GM12872 (cell line): ENCODE measurements at regions not wholly inside any gene's neighbourhood (a gene's known extent, or its start where the extent isn't known, plus 50 kb on each side); places are given as distances from the start of the nearest gene placed in this dataset.
A peak's percentile ranks its signal among the peaks of the same experiment; 100 is the strongest.

Experiments used
- TF ChIP-seq, protein P1 (sequence below): IDR thresholded peaks from 3 replicates; pipeline ENCODE4 v1.5.1; 2011; ENCODE audit warnings: low read depth, mild to moderate bottlenecking, low read length, moderate library complexity; ENCODE audit not compliant: insufficient read depth

- TF ChIP-seq, protein P1, sequence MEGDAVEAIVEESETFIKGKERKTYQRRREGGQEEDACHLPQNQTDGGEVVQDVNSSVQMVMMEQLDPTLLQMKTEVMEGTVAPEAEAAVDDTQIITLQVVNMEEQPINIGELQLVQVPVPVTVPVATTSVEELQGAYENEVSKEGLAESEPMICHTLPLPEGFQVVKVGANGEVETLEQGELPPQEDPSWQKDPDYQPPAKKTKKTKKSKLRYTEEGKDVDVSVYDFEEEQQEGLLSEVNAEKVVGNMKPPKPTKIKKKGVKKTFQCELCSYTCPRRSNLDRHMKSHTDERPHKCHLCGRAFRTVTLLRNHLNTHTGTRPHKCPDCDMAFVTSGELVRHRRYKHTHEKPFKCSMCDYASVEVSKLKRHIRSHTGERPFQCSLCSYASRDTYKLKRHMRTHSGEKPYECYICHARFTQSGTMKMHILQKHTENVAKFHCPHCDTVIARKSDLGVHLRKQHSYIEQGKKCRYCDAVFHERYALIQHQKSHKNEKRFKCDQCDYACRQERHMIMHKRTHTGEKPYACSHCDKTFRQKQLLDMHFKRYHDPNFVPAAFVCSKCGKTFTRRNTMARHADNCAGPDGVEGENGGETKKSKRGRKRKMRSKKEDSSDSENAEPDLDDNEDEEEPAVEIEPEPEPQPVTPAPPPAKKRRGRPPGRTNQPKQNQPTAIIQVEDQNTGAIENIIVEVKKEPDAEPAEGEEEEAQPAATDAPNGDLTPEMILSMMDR, result no peak
Measured at GRCh38 chr1:99472893-99473292, 173.0 kb upstream of the PALMD start.

DNA sequence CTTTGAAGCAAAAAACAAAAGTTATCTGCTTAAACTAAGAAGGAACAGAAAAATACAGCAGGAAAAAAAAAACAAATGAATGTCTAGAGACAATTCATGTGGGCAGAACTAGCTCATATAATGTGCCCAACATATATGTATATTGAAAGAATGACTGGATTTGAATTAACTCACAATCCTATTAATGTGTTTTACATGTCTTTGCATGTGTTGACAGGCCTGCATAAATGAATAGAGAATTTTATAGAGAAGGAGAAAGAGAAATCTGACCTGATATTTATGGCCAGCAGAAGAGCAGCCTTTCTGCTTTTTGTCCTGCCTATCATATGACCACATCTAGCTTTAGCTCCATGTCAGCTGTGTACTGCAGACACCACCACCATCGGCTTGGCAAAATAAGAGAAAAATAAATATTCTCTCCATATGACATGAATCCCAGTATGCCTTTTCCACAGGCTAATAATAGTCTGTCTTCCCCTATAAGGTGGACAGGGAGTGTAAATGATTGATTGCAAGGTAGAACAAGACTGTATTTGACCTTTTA lies 171.5 kb upstream of the PALMD start:
- TF ChIP-seq, protein P1, result no peak

DNA sequence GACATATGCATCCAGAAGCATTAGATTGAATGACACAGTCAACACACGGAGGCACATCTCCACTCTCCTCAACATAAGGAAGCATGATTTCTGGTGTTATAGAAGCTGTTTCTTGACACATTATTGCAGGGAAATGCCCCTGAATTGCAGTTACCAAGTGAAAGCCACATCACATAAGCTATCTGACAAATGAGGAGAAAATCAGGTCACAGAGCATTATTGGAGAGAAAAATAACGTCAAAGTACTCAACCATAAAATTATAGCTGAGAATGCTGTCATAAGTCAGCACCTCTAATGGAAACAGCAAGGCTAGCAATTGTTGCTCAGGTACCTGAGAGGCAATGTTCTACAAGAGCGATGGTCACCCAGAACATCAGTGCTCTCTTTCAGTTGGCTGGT lies 169.9 kb upstream of the PALMD start:
- TF ChIP-seq, protein P1, result no peak

- TF ChIP-seq, protein P1, result peak; percentile 53
Measured at GRCh38 chr1:99481391-99481996, 164.4 kb upstream of the PALMD start.

- TF ChIP-seq, protein P1, result no peak
Measured at GRCh38 chr1:99482286-99482685, 163.6 kb upstream of the PALMD start.

DNA sequence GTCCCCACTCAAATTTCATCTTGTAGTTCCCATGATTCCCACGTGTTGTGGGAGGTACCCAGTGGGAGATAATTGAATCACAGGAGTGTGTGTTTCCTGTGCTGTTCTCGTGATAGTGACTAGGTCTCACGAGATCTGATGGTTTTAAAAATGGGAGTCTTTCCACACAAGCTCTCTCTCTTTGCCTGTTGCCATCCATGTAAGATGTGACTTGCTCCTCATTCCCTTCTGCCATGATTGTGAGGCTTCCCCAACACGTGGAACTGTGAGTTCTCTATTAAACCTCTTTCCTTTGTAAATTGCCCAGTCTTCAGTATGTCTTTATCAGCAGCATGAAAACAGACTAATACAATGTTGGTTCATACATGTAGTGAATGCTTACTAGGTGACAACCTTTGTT lies 163.2 kb upstream of the PALMD start:
- TF ChIP-seq, protein P1, result no peak

- TF ChIP-seq, protein P1, result no peak
Measured at GRCh38 chr1:99490031-99490430, 155.9 kb upstream of the PALMD start.
